Renal cortical epithelial cell (primary cell): ENCODE measurements at regions not wholly inside any gene's neighbourhood (a gene's known extent, or its start where the extent isn't known, plus 50 kb on each side); places are given as distances from the start of the nearest gene placed in this dataset.

Experiments used
- DNase-seq: peaks from one replicate; pipeline ENCODE4 v3.0.0-alpha.2; 2011; ENCODE audit warnings: low read depth

DNA sequence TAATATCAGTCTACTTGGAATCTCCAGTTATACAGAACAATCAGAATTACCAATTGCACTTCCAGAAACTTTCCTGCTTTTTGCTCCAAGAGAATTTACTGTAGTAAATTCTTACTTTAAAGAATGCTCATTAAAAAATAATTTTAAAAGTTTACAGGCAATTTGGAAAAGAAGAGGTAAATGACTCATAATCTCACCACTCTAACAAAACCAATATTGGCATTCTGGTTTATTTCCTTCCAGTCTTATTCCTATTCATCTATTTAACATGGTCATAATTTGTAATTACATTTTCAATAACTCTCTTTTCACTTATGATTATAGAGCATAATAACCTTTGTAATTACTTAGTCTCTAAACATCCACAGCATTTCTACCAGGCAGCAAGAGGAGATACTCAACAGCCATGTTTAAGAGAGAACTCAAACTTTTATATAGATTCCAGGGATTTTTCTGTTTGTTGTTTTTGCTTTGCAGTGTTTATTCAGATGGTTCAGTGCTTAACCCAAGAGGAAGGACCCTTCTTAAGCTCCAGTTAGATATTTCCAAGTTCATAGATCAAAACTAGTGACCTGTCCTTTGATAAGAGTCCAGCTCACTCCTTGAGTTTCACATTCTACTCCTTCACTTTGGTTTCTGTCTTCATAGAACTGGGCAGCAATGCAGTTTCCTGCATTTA lies 464.7 kb downstream of the TXNL1 start:
- DNase-seq = no peak

DNA sequence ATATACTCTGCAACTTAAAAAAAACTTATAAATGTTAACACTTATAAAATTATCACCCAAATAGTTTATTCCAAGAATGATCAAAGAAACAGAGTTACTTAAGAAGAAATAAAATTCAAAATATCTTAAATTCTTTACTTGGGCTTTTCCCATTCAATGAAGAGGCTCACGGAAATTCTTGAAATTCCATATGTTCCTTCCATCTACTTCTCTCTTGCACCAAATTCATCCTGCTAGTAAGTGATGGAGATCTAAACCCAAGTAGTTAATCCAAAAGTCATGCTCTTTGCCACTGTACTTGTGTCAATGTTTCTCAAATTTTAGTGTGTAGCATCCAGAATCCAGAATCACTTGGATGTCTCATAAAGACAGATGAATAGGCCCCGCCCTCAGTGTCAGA lies 465.9 kb downstream of the TXNL1 start:
- DNase-seq = no peak

DNA sequence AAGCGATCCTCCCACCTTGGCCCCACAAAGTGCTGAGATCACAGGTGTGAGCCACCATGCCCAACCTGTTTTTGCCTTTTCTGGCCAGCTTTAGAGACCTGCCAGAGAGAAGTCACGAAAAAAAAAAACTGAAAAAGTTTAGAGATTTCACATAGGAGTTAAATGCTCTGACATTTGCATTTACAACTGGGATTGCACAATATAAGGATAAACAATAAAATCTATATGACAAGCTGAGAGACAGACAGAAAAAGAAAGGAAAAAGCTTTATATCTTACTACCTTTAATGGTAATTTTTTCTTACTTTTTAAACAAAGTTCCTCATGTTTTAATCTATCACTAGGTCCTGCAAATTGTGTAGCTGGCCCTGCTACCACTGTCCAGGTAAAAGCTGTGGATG lies 466.5 kb downstream of the TXNL1 start:
- DNase-seq = no peak

DNA sequence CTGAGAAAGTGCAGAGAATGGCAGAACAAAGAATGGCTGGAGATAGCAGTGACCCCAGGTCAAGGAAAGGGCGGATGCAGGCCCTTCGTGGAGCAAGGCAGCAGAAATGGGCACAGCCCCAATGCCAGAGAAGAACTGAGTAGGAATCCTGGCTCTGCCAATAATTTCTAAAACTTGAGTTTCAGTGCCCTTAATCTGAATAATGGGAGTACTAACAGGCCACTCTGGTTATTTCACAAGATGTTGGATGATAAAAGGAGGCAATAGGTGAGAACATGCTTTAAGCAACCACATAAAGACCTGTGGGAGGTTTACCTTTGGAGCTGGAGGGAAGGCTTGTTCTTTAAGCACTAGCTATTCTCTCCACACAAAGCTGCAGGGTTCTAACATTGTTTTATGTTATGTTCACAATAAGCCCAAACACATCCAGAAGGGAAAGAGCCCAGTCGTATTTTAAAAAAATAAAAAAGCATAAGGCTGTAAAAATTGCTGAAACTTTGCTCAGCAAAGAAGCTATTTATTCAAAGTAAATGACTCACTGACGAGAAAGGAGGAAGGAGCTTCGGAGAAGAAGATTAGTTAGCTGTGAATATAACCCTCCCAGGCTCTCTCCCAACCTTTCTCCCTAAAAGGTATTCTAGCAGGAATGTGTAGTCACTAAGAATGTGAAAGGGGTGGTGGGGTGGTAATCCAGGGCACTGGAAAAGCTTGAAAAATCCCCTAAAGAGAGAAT lies 470.2 kb downstream of the TXNL1 start:
- DNase-seq = peak; percentile 18

DNA sequence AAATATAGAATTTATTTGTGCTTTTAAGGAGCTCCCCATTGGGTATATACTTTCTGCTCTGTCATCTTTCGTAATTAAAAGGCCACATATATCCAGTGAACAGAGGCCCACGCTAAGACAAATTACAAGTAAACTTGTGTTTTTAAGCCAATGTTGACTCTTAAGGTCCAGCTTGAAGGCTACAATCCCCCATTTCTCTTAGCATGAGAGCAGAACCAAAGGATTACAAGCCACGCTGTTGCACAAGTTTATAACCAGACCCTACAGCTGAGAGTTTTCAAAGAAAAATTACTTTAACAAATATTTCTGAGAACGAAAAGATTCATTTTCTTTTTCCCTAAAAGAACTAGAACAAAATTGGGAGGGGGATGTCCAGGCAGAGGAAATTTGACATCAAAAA lies 471.0 kb downstream of the TXNL1 start:
- no peak for DNase-seq

DNA sequence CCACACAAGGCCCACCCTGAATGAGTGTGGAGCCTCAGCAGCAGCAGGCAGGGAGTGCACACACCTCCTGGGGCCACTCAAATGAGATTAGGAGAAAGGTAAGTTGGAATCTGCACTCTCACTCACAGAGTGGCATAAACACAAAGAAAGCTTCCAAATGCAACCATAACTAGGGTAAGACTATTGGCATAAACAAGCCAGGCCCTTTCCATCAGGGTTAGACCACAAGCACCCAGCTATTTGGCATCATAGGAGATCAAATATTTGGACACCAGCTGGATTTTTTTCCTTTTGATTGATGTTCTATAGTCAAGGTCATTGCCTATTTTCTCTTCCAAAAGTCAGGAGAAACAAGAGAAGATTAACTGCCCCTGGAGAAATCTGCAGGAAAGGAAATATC lies 471.5 kb downstream of the TXNL1 start:
- DNase-seq = no peak

DNA sequence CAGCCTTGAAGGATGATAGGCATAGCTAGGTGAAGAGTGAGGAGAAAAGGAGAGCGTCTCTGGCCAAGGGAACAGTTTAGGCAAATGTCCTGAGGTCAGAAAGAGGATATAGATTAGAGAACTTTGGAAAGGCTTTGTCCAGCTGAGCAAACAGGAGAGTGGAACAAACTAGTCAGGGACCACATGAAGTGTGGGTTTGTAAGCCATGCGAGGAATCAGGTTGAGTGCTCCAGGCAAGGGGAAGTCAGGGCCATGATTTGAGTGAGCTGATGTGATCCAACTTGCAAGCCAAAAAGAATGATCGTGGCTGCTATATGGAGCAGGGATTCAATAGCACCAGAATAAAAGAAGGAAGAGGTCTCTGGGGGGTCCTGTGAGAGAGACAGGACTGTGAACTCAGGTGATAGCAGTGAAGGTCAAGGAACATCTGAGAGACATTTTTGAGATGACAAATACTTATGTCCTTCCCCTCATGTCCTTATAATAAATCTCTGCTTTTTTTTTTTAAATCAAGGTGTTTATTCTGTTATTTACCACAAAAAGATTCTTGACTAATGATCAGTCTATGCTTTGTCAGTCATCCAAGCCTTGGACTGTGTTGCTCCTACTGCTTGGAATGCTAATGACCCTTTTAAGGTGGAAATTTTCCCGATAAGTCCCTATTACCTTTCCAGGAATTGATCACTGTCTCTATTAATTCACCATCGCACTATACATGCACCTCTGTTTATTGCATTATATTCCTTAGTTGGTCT lies 472.6 kb downstream of the TXNL1 start:
- DNase-seq = no peak

DNA sequence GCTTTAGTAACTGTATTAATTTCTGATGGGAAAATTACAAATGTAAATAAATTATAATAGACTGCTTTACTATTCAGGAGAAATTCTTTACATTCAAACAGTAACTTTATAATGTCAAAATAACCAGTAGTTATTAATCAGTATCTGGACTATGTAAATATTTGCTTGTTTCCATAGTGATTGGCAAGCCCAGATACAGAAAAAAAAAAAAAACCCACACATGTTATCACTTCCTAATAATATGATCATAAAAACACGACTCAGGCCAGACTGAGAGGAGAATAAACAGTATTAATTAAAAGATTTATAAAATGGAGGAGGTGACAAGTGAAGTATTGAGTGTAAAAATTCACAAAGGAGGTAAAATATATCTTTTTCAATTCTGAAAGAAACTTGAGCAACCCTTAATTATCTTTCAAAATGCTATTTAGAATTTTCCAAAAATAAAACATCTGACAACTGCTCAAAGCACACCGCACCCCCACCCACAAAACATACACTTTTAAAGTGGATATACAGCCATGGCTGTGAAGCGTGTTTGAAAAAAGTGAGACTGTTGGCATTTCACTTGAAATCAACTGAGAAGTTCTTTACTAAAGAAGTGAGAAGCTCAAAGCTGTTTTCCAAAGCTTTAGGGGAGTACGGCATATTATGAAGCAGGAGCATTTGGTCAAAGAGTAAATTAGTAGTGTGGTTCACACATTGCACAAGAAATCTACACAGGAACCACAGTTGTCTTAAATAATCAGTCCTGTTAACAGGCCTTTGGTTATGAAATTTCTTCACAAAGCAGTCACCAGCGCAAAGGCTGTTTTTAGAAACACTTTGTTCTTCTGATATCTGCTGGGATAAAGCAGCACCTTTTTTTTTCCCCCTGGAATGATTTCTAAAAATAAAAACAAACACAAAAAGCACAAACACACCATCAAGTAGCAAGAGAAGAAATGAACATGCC lies 475.8 kb downstream of the TXNL1 start:
- no peak for DNase-seq

DNA sequence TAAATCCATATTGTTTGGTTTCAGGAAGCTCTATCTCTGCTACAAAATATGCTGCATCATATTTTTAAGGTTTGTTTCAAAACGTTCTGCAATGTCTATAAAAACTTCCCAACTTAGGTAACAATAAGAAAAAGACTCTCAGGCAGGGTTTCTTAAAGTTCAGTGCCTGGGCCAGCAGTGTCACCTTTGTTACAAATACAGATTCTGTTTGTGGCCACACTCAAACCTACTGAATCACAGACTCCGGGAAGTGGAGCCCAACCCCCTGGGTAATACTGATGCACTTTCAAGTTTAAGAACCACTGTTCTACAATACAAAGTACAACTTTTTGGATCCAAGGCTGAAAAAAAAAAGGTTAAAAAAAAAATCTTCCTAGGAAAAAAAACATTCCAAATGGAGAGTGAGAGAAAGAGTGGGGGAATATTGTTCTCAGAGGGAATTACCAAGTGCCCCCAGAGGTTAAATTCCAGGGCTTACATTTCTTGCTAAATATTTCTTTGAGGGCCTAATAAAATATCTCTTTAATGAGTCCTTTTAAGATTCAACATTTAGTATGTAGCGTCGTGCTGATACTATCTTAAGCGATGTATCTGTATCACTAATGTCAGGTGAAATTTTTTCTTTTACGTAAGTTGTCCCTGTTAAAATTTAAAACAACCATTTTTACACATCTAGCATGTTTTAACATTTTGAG lies 476.7 kb downstream of the TXNL1 start:
- no peak for DNase-seq

DNA sequence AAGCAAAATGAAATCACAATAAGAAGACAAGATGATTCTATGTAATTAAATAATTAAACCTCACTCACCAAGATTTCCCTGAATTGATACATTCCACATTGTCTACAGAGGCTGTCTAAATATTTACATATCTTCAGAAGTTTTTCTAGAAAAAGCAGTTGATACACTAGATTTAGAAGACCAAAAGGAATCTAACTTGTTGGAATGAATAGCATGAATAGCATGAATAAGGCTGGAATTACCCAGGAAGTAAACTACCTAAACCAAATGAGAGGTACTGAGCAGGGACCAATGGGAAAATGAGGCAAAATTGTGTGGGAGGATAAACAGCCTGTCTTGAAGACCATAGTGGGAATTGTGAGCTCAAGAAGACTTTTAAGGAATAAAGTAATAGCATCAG lies 479.7 kb downstream of the TXNL1 start:
- no peak for DNase-seq

DNA sequence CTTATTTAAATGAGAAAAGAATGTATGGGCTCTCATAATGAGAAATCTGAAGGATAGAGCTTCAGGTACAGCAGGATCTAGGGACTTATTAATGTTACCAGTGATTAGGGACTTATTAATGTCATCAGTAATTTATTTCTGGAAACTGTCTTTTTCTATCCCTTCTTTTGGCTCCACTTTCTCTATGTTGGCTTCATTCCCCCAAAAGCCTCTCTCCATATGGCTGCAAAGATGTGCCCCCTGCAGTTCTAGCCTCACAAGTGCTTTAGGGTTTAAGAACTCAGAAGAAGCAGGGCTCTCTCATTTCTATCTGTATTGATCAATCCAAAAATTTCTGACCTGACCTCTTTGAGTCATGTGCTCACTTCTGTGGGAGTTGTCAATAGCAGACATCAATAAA lies 480.9 kb downstream of the TXNL1 start:
- no peak for DNase-seq

DNA sequence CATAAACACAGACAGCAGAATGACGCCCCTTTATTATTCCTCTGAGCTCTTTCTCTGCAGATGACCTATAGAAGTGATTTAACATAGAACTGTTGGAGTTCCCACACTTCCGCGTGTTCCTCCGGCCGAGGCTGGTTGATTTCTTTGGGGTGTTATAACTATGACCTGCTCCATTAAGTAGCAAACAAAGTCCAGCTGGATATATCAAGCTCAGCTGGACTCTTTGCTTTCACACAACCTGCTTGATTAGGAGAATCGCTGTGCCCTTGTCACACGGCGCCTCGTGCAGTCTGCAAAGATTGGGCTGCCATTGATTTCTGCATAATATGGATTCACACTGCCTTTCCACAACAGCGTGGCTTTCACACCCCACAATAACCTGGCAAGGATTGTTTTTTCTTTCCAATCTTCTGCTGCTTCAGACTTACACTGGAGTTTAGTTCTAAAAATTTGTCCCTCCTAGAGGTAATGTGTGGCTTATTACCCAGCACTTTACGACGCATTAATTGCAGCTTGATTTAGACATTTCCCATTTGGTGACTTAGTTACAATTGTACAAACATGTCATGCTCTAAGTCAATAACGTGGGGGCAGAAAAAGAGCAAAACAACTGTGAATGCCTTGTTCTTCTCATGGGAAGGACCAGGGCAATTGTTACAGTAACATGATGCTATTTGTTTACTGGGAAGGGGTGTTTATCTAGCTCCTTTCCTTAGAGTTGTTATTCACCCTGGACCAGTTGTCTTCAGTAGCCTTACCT lies 485.7 kb downstream of the TXNL1 start:
- peak; percentile 2 for DNase-seq

DNA sequence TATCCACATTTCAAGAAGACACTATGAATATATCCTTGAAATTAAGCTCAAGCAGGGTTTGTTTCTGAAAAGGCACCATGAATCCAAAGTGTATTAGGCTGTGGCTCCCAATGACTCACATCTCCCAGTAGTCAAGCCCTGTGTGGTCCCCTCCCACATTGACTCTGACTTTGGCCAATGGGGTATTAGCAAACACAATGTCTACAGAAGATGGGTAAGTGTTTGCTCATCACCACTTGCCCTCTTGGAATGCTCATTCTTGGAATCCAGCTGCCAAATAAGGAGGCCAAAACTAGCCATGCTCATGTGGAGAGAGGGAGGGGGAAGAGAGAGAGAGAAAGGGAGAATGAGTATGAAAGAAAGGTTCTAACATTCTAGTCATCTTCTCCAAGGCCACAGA lies 490.0 kb downstream of the TXNL1 start:
- DNase-seq = peak; percentile 17

DNA sequence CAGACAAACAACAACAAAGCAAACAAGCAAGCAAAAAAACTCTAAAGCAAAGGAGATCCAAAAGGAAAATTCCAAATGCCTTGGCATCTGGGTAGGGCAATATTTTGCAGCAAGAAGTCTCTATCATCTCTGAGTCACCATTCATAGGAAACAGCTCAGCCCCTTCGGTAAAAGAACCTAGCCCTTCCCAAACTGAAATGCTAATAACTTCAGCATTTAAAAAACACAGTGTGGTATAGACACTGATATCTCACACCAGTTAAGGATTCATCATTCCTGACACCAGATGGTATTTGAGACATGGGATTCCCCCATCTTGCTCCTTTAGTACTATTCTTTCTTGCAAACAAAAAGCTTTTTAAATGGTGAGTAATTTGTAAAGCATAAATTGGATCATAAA lies 491.8 kb downstream of the TXNL1 start:
- DNase-seq = no peak

DNA sequence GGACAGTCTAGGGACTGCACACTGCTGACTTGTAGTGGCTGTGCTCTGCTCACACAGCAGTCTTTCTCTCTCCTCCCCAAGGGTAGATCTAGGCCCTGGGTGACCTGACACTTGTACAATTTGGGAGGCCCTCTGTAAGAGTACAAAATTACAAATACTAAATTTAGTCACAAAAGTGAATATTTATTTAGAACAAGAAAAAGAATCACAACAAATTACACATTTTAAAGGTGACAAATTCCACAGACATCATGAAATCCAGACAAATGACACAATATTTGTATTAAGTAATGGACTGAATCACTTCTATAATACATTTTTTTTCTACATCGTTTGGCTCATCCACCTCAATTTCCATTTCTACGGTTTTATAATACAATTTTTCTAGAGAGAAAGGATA lies 496.4 kb downstream of the TXNL1 start:
- no peak for DNase-seq

DNA sequence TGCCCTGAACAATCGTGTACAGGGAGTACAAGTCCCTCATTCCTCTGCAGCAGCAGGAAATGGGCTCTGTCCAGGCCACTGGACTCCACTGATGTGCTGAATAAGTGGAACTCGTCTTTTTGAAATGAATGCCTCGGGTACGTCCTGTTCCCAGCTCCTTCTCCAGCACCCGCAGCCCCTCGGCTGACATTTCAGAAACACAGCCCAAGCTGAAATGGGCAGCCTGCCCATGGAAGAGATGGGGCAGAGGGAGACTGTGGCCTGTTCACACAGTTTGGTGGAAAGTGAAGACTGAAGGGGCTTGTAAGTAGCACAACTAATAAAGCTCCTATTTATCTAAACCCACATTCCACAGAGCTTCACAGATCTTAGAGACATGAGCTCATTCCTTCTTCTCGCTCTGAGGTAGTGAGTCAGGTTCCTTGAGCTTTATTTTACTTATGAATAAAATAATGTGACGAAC lies 498.6 kb downstream of the TXNL1 start:
- DNase-seq = no peak

DNA sequence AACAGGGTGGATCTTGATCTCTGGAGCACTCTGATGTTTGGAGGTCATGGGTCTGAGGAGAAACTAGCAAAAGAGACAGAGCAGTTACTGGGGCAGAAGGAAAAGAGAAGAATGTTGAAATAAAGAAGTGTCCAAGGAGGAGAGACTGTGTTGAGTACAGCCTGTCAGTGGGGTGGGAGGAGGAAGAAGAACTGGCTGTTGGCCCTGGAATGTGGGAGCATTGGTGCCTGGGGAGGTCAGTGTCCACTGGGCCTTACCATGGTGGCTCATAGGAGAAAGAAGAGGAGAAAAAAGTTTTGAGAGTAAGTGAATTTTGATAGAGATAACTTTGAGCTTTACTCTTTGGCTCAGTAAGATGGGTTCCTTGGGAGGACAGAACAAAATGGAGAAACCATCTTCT lies 499.0 kb downstream of the TXNL1 start:
- no peak for DNase-seq

DNA sequence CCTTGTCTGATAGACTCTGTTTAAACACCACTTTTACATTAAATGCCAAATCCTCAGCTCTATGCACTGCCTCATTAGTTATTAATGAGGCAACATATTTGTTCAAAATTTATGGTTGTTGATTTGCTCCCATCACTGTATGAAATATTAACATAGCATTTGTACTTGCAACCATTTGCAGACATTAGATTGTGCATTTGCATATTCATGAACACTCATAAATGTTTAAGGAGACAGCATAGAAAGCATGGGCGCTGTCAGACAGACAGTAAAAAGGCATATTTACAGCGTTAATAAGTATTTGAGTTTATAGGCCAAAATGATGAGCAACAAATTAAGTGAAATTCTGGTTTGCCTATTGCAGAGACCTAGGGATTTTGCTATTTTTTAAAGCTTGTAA lies 502.3 kb downstream of the TXNL1 start:
- DNase-seq = no peak

DNA sequence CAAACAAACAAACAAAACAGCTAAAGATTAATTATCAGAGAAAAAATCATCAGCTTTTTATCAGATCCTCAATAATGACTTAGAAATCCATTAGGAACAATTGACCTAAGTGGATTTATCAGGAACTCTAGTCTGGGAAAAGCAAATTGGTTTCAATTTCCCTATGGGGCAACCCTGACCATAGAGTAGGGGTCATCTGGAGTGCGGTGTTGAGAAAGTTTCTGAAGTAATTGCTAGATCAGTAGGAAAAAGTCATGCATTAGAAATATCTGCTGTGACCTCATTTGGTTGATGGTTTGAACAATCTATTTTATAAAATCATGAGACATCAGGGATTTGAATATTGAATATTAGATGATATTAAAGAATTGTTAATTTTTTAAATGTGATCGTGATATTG lies 507.9 kb downstream of the TXNL1 start:
- DNase-seq = no peak

DNA sequence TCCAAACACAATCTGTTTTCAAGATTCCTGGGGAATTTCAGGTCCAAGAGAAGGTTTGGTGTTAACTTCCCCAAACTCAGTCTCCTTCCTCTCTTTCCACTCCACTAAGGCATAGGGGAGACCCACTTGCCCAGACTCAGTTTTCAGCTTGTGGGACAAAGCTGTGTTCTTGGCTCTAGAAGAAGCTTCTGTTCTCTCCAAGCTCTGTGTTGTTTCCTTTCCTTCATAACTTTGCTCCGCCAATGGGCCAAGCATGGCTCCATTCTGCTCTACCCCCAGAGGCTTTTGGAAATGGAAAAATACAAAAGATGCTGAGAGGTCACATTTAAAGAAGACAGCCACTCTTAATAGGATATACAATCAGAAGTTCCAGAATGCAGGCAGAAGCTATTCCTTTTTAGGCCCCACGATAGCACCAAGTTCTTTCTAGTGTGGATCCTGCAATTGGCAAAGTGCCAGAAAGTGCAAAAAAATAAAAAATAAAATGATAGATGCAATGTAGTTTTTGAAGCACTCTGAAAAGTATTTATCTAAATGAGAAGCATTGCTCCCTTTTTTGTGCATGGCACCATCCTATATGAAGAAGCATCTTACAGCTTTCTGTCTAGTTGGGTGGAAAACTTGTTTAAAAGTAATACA lies 510.1 kb downstream of the TXNL1 start:
- no peak for DNase-seq
